NCI-H2227 (cell line): ENCODE measurements at regions not wholly inside any gene's neighbourhood (a gene's known extent, or its start where the extent isn't known, plus 50 kb on each side); places are given as distances from the start of the nearest gene placed in this dataset.

Source experiments
- DNase-seq: peaks from one replicate; lab custom pipeline; 2025; ENCODE audit not compliant: unreplicated experiment; lab: John Stamatoyannopoulos, UW

GRCh38 chr15:53462651-53463050, 296.8 kb downstream of the WDR72 start:
- no peak for DNase-seq

- no peak for DNase-seq
Measured at GRCh38 chr15:53461677-53462076, 297.8 kb downstream of the WDR72 start.

GRCh38 chr15:53458736-53459135, 300.7 kb downstream of the WDR72 start:
- no peak for DNase-seq

- no peak for DNase-seq
Measured at GRCh38 chr15:53457479-53457878, 302.0 kb downstream of the WDR72 start.

GRCh38 chr15:53454843-53455721, 304.4 kb downstream of the WDR72 start:
- DNase-seq = no peak

- DNase-seq = no peak
Measured at GRCh38 chr15:53454535-53454842, 305.0 kb downstream of the WDR72 start.

DNA sequence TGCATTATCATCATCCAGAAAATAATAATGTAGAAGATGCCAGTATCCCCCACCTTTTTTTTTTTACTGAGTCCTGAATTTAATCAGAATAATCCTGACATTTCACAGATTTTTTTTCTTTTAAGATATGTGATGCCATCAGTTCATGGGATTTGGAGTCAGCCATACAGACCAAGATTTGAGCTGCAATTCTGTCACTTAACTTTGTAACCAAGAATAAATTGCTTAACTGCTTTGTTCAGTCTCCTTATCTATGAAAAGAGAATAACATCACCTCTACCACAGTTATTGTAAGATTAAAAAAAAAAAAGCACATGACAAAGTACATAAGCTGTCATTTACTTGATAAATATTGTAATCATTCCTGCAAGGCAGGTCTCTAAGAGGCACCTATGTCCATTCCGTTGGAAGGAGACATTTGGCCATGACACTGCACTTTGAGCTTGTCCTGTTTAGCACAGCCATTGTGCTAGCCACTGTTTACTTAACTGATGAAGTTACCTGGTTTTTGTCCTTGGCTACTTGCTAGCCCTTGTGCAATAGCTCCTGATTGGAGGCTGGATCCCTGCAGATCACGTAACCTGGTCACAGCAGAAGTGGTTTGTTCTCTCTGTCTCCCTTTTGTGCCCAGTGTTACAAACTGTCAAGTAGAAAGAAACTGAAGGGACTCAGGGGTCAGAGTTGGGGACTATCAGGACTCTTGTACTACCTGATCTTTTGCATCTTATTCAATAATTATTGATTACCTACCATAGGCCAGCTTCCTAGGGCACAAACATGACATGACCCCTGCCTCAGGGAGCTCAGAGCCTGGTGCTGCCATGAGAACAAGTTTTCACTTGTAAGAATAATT, 306.0 kb downstream of the WDR72 start:
- DNase-seq = no peak

DNA sequence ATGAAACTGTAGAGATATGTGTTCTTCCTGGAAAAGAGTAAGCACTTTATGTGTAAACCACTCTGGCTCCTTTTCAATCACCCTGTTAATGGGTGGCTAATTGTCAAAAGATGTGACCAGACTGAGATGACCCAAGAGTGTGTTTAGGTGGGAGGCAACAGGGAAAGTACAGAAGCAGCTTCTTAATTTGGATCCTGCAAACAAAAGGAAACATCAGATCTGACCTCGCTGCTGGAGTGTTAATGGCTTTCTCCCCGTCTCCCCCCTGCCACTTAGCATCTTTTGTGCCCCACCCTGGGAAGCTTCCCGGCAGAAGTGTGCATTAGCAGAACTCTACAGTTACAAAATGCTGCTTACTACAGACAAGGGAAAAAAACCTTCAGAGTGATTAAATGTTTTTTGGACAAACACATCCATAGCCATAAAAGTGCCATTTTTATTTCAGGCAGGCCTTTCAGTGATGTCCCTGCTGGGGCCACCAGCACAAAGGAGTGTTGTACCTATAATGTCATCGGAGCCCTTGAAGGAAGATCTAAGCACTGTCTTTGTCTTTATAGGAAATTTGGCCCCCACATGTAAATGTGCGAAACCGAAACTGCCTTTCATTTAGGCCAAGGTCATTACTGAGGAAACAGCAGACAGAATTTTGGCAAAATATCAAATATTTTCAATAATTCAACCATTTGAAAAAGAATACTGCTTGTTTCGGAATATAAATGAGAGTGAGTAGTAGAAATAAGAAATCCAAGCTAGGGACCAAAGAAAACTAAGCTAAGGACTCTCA, 311.0 kb downstream of the WDR72 start:
- DNase-seq = peak; percentile 83

DNA sequence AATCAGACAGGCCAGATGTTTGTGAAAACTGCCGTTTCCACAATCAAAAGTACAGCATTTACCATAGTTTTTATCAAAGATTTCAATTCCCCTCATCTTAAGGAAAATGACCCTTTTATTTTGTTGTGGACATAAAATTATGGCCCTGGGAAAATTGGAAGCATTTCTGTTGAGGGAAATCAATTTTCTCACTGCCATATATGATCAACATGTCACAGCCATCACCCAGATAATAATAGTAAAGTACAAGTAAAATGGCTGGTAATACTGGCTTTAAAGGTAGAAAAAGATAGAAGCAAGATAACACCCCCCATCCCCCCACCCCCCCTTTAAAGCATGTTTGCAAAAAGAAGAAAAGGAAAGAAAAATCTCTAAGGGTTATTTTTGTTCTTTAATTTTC, 311.7 kb downstream of the WDR72 start:
- DNase-seq = peak; percentile 82

GRCh38 chr15:53447053-53447574, 312.3 kb downstream of the WDR72 start:
- DNase-seq = no peak

- no peak for DNase-seq
Measured at GRCh38 chr15:53446376-53446775, 313.1 kb downstream of the WDR72 start.

GRCh38 chr15:53445531-53445930, 313.9 kb downstream of the WDR72 start:
- no peak for DNase-seq

DNA sequence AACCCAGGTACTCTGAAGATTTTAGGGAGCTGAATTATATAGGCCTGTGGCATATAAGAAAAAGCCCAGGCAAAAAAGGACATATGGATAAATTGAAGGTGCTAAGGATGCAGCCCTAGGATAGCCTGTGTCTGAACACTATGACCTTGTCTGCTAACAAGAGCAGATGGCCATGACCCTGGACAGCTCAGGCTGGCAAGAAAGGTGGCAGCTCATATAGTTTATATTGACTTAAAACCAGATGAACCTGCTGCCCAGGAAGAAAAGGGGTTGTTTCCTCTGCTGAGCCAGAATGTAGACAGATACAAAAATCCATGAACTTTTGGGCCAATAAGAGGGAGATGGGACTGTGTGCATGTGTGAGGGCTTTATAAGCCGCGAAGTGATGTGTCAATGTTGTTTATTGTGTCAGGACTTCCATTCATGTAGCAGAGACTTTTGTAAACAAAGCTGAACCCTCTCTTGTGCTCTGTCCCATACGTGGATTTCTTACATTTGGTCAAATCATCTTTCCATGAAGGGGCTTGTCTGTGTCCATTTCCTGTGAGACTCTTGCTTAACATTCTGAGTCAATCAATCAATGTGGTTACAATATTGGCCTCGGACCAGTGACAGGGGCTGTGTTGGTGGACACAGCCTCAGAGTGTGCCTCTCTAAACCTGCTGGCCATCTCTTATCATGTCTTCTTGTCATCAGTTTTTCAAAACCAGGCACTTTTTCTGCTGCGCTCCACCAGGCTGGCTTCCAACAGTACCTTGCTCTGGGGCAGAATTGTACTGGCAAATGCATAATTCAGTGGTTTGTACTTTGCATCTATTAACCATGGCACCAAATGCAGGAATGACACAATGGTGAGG, 321.2 kb downstream of the WDR72 start:
- no peak for DNase-seq

- DNase-seq = no peak
Measured at GRCh38 chr15:53437366-53437765, 322.1 kb downstream of the WDR72 start.

- peak; percentile 45 for DNase-seq
Measured at GRCh38 chr15:53434174-53434678, 325.2 kb downstream of the WDR72 start.

GRCh38 chr15:53416219-53416940, 343.1 kb downstream of the WDR72 start:
- DNase-seq = no peak

- no peak for DNase-seq
Measured at GRCh38 chr15:53414167-53414566, 345.3 kb downstream of the WDR72 start.

- no peak for DNase-seq
Measured at GRCh38 chr15:53412542-53412941, 346.9 kb downstream of the WDR72 start.

- DNase-seq = no peak
Measured at GRCh38 chr15:53404930-53405493, 354.5 kb downstream of the WDR72 start.
